HG02763 (cell line): ENCODE measurements at regions not wholly inside any gene's neighbourhood (a gene's known extent, or its start where the extent isn't known, plus 50 kb on each side); places are given as distances from the start of the nearest gene placed in this dataset.
"Not testable (repeated sequence)": the region's sequence is repeated elsewhere in the genome, so short reads cannot be mapped to it uniquely, and the experiment has no call there.

Experiments used
- ATAC-seq: cut with Tn5 transposase; IDR thresholded peaks from one replicate; pipeline ENCODE4 v1.9.1; 2021; ENCODE audit warnings: mild to moderate bottlenecking, moderate library complexity; ENCODE audit not compliant: unreplicated experiment

- ATAC-seq: no peak
These were observed 481.5 kb downstream of the NFIB start for GRCh38 chr9:13832446-13832845.

- ATAC-seq: no peak
These were observed 490.9 kb downstream of the NFIB start for GRCh38 chr9:13823026-13823425.

GRCh38 chr9:13817754-13818278, 496.1 kb downstream of the NFIB start:
- no peak for ATAC-seq

GRCh38 chr9:13816837-13817236, 497.1 kb downstream of the NFIB start:
- no peak for ATAC-seq

- no peak for ATAC-seq
These were observed 499.1 kb downstream of the NFIB start for GRCh38 chr9:13814647-13815400.

- ATAC-seq: no peak
These were observed 502.1 kb downstream of the NFIB start for GRCh38 chr9:13811876-13812275.

- no peak for ATAC-seq
These were observed 503.4 kb downstream of the NFIB start for GRCh38 chr9:13810510-13810909.

- no peak for ATAC-seq
These were observed 504.5 kb downstream of the NFIB start for GRCh38 chr9:13809401-13809800.

- no peak for ATAC-seq
These were observed 506.8 kb downstream of the NFIB start for GRCh38 chr9:13807118-13807517.

- ATAC-seq: no peak
These were observed 507.2 kb downstream of the NFIB start for GRCh38 chr9:13806714-13807113.

- no peak for ATAC-seq
These were observed 508.4 kb downstream of the NFIB start for GRCh38 chr9:13805546-13805945.

GRCh38 chr9:13804532-13804931, 509.4 kb downstream of the NFIB start:
- ATAC-seq: no peak

- no peak for ATAC-seq
These were observed 513.2 kb downstream of the NFIB start for GRCh38 chr9:13800776-13801175.

- not testable (repeated sequence) for ATAC-seq
These were observed 516.2 kb downstream of the NFIB start for GRCh38 chr9:13797701-13798100.

GRCh38 chr9:13791816-13792215, 512.3 kb upstream of the MPDZ start:
- no peak for ATAC-seq

- no peak for ATAC-seq
These were observed 510.6 kb upstream of the MPDZ start for GRCh38 chr9:13790055-13790454.

GRCh38 chr9:13787234-13787833, 507.8 kb upstream of the MPDZ start:
- no peak for ATAC-seq

GRCh38 chr9:13786711-13787110, 507.2 kb upstream of the MPDZ start:
- ATAC-seq: no peak

GRCh38 chr9:13786131-13786530, 506.6 kb upstream of the MPDZ start:
- no peak for ATAC-seq

- ATAC-seq: no peak
These were observed 499.6 kb upstream of the MPDZ start for GRCh38 chr9:13779106-13779505.

- ATAC-seq: no peak
These were observed 499.1 kb upstream of the MPDZ start for GRCh38 chr9:13778631-13779030.

GRCh38 chr9:13770956-13771355, 491.5 kb upstream of the MPDZ start:
- ATAC-seq: no peak
